Ramos (cell line): ENCODE measurements at regions not wholly inside any gene's neighbourhood (a gene's known extent, or its start where the extent isn't known, plus 50 kb on each side); places are given as distances from the start of the nearest gene placed in this dataset.

Experiments used
- in situ Hi-C: fragments of 300-500 bp; cut with MboI; formaldehyde crosslinking; loops from one replicate; pipeline ENCODE4 v1.14.3; 2022; ENCODE audit warnings: low sequenced_read_pairs; ENCODE audit not compliant: unreplicated experiment

- in situ Hi-C loops: no loop called here
Observed at GRCh38 chr20:48201188-48201587, 415.9 kb upstream of the SULF2 start.

GRCh38 chr20:48198929-48199451, 413.7 kb upstream of the SULF2 start:
- in situ Hi-C loops: loop anchor here (10.0 kb wide), 1 partner anchor 64 kb away; no protein-coding TSS in a partner anchor

GRCh38 chr20:48197066-48197465, 411.8 kb upstream of the SULF2 start:
- in situ Hi-C loops: loop anchor here (10.0 kb wide), 1 partner anchor 62 kb away; no protein-coding TSS in a partner anchor

- in situ Hi-C loops: loop anchor here (10.0 kb wide), 1 partner anchor 62 kb away; no protein-coding TSS in a partner anchor
Observed at GRCh38 chr20:48196486-48196885, 411.2 kb upstream of the SULF2 start.

GRCh38 chr20:48196001-48196400, 410.7 kb upstream of the SULF2 start:
- in situ Hi-C loops: loop anchor here (10.0 kb wide), 1 partner anchor 61 kb away; no protein-coding TSS in a partner anchor

- in situ Hi-C loops: loop anchor here (10.0 kb wide), 1 partner anchor 60 kb away; no protein-coding TSS in a partner anchor
Observed at GRCh38 chr20:48195121-48195870, 410.0 kb upstream of the SULF2 start.

- in situ Hi-C loops: loop anchor here (10.0 kb wide), 1 partner anchor 60 kb away; no protein-coding TSS in a partner anchor
Observed at GRCh38 chr20:48194583-48194982, 409.3 kb upstream of the SULF2 start.

GRCh38 chr20:48193627-48194425, 408.5 kb upstream of the SULF2 start:
- in situ Hi-C loops: loop anchor here (10.0 kb wide), 1 partner anchor 59 kb away; no protein-coding TSS in a partner anchor

- in situ Hi-C loops: loop anchor here (10.0 kb wide), 1 partner anchor 57 kb away; no protein-coding TSS in a partner anchor
Observed at GRCh38 chr20:48192109-48192508, 406.8 kb upstream of the SULF2 start.

- in situ Hi-C loops: loop anchor here (10.0 kb wide), 1 partner anchor 56 kb away; no protein-coding TSS in a partner anchor
Observed at GRCh38 chr20:48191200-48191599, 405.9 kb upstream of the SULF2 start.

GRCh38 chr20:48190757-48191156, 405.5 kb upstream of the SULF2 start:
- in situ Hi-C loops: loop anchor here (10.0 kb wide), 1 partner anchor 56 kb away; no protein-coding TSS in a partner anchor

GRCh38 chr20:48189181-48189580, 403.9 kb upstream of the SULF2 start:
- in situ Hi-C loops: no loop called here

- in situ Hi-C loops: no loop called here
Observed at GRCh38 chr20:48187851-48188250, 402.6 kb upstream of the SULF2 start.

GRCh38 chr20:48186915-48187314, 401.6 kb upstream of the SULF2 start:
- in situ Hi-C loops: no loop called here

- in situ Hi-C loops: no loop called here
Observed at GRCh38 chr20:48186447-48186846, 401.2 kb upstream of the SULF2 start.

GRCh38 chr20:48184229-48184628, 398.9 kb upstream of the SULF2 start:
- in situ Hi-C loops: no loop called here

- in situ Hi-C loops: no loop called here
Observed at GRCh38 chr20:48181261-48181935, 396.1 kb upstream of the SULF2 start.

GRCh38 chr20:48180618-48181017, 395.3 kb upstream of the SULF2 start:
- in situ Hi-C loops: no loop called here

GRCh38 chr20:48180024-48180423, 394.7 kb upstream of the SULF2 start:
- in situ Hi-C loops: no loop called here

GRCh38 chr20:48178633-48179032, 393.4 kb upstream of the SULF2 start:
- in situ Hi-C loops: no loop called here
